ENCODE measurements at regions not wholly inside any gene's neighbourhood (a gene's known extent, or its start where the extent isn't known, plus 50 kb on each side); places are given as distances from the start of the nearest gene placed in this dataset.
"Not testable (repeated sequence)": the region's sequence is repeated elsewhere in the genome, so short reads cannot be mapped to it uniquely, and the experiment has no call there.

GRCh38 chr3:5638550-5638949 lies 451.0 kb downstream of the EDEM1 start:
- no peak for DNase-seq

- DNase-seq = no peak
Measured at GRCh38 chr3:5644773-5645670, 457.5 kb downstream of the EDEM1 start.

- no peak for DNase-seq
Measured at GRCh38 chr3:5645692-5646410, 458.3 kb downstream of the EDEM1 start.

- DNase-seq = no peak
Measured at GRCh38 chr3:5650303-5650702, 462.8 kb downstream of the EDEM1 start.

DNA sequence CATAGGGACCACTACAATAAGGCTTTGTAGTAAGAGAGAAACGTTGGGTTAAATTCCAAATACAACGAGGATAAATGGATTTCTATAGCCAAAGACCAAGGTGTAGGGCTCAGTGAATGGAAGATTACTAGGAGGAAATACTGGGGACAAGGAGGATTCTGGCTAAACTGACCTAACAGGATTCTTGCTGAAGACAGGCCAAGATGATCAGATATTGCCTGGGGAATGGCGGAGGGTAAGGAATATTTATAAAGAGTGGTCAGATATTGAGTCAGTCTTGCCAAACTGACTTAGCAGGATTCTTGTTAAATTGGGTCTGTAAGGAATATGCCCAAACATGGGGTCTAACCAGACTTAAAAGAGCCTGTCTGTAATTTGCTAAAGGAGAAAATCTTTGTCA lies 463.8 kb downstream of the EDEM1 start:
- no peak for DNase-seq

DNA sequence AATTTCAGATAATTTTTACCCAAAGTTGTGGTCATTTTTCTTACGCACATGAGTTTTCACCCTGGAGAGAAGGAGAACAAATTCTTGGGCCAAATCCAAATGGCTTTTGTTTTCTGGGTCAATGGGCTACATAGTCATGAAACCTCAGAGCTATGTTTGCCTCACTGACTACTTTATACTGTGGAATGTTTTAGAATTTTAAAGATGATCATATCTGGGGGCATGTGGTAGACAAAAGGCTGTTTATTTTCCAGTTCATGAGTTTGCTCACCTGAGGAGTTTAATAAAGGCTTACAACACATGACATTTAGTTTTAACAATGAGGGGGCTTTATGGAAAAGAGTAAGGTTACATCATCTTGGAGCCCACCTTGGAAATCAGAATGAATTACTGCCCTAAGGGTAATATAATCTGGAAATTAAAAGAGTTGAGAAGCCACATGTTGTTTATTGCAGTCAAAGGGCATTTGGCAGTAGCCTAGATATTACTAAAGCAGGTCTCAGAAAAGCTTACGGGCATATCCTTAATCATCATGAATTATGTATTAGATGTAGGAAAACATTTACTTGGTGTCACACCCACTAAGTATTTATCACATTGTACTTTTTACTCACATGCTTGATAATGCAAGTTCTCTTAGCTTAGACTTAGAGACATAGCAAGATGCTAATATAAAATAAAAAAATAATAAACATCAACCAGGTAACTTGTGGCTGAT lies 466.1 kb downstream of the EDEM1 start:
- DNase-seq = no peak

GRCh38 chr3:5657106-5657505 lies 469.6 kb downstream of the EDEM1 start:
- DNase-seq = no peak

GRCh38 chr3:5663601-5664000 lies 476.1 kb downstream of the EDEM1 start:
- no peak for DNase-seq

DNA sequence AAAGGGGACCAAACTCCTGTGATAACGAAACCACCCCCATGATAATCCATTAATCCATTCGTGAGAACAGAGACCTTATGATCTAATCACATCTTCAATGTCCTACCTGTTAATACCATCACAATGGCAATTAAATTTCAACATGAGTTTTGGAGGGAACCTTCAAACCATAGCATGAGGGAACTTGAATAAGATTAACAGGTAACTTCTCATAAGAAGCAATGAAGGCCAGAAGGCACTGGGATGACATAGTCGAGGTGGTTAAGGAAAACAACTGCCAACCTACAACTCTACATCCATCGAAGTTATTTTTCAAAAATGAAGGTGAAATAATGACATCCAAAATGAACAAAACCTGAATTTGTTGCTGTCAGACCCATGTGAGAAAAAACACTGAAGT lies 478.9 kb downstream of the EDEM1 start:
- no peak for DNase-seq

DNA sequence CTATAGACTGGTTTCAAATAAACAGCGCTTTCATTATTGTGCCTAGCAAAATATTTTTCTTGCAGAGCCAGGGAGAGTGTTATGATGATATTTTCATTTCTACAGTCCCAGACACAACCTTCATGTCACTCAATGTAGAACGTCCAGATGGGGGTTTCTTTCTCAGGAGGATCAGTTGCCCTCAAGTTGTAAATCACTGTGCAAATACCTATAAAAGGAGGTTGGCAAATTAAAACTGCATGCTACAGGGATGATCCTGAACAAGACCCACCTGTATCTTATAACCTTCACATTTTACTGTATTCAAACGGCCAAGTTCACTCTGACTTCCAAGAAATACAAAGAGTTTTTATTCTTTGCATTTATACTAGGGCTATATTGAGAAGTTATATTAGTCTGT lies 486.0 kb downstream of the EDEM1 start:
- no peak for DNase-seq

DNA sequence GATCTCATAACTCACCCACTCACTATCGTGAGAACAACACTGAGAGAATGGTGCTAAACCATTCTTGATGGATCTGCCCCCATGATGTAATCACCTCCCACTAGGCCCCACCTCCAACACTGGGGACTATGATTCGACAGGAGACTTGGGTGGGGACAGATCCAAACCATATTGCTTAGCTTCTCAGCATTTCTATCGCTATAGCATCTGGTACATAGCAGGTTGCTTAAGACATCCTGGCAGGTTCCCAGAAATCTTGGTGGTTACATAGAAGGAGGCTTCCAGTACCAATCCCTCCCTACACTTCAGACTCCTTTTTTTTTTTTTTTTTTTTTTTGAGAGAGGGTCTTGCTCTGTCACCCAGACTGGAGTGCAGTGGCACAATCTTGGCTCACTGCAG lies 487.8 kb downstream of the EDEM1 start:
- no peak for DNase-seq

DNA sequence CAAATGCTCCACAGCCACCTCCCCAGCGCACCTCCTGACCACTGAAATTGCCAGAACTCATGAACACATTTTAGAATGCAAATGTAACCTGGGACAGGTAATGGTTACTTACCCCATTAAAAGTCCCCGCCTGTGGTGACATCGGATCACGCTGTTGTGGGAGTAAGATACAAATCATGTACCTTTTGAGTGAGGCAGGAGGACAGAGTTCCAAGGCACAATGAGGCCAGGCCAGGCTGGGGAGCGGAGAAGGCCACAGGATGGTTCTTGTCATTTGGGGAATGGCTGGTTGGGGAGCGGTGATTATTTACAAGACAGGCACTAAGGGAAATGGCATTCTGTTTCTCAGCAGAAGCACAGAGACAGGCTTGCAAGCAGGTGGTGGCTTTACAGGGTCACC lies 490.0 kb downstream of the EDEM1 start:
- no peak for DNase-seq

DNA sequence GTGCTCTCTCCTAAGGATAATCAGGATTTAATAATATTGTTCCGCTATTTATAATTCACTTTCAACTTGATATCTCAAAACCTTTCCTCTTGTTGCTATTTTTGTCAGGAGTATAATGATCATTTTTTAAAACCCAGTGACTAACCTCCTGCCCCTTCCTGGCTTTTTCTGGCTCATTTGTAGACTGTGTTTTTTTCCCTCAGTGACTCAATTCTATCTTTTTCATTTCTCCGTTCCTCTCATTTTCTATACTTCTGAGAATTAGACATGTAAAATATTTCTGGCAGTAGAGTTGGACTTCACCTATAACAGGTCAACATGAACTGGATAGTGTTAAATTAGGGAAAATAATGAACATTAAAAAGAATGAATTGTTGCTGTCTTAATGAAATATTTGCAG lies 490.7 kb downstream of the EDEM1 start:
- DNase-seq = no peak

DNA sequence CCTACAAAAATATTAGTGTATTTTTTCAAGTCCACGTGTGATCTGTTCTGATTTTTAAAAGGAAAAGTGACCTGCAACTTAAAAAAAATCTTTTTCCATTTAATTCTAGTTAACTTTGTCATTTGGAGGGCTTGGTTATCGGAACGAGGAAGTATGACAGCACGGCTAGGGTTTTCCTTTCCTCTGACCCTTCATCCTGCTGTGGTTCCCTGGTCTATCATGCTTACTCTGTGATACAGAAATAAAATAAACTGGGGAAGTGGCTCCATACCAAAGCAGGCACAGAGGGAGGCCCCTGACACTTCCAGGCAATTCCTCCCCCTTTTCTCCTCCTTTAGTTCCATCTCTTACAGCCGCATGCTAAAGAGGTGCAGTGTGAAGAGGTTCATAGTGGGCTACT lies 491.3 kb downstream of the EDEM1 start:
- DNase-seq = no peak

DNA sequence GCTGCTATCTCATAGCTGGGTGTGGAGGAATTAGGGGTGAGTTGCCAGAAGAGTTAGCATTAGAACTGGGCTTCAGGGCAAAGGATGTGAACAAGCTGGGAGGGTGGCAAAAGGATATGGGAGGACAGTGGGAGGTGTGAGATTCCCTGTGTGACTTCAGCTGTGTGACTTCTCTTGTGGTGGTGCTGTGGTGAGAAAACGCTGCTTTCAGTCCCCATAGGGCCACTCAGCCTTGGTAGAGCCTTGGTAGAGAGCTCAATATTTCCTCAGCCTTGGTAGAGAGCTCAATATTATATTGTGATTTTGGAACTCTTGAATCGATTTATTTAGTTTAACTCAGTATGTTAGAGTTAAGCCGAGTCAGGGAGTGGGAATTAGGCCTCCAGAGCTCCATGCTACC lies 499.7 kb downstream of the EDEM1 start:
- DNase-seq = no peak

- DNase-seq = no peak
Measured at GRCh38 chr3:5690490-5690889, 503.0 kb downstream of the EDEM1 start.

- no peak for DNase-seq
Measured at GRCh38 chr3:5690904-5691532, 503.5 kb downstream of the EDEM1 start.

DNA sequence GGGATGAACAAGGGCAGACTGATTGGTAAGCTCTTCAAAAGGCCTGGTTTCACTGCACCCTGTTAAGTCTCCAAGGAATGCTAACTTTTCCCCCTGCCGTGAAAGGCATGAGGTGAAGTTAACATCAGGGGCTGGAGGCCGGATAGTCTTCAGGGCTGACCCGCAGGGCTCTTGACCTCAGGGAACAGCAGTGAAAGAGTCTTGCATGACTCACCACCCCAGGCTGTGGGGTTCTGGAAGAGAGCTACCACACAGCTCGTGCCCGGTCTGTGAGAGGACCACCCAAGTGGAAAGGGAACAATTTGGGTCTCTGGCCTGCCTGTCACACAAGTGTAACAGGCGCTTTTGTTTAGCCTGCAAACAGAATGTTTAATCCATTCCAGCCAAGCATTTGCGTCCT lies 504.9 kb downstream of the EDEM1 start:
- no peak for DNase-seq

DNA sequence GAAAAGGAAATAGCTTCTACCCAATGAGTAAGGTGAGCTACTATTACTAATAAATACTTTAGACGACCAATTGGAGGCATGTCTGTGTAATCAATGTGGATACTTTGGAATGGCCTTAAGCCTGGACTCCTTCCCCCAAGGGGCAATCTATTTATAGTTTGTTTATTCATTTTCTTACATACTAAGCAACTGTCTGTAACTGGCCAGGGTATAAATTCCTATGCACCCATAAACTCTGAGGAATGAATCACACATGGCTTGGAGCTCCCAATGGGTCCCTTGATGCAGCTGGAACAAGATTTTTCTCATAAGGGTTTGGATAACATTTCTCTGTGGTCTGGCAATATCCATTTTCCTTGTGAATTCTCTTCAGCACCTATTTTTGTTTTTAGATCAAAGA lies 506.8 kb downstream of the EDEM1 start:
- no peak for DNase-seq

GRCh38 chr3:5698851-5699250 lies 511.3 kb downstream of the EDEM1 start:
- DNase-seq = no peak

DNA sequence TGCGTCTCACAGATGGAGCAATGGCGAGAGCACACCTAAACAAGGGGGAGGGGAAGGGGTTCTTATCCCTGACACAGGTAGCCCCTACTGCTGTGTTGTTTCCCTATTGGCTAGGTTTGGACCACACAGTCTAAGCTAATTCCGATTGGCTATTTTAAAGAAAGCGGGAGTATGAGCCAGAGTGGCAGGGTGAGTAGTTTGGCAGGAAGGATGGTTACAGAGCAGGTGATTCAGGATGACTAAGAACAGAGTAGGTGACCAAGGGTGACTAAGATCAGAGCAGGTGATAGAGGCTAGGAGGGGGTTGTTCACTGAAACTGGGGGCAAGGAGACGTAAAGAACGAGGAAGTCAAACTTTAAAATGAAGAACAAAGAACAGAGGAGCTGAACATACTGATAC lies 511.8 kb downstream of the EDEM1 start:
- DNase-seq = no peak

DNA sequence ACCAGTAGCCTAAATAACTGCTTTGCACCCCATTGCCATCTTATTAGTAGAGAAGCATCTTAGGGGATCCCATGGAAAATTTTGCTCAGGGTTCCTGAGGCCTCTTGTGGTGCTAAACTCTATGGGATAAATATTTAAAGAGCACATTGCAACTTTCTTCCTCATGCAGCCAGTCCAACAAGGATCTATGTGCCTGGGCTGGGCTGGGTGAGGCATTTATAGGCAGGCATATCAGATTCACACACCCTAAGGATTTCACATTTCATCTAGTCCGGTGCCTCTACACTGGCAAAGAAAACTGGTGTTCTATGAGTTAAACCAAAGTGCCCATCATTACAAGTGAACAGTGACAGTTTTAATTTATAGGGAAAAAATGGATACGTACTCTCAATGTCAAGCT lies 512.3 kb downstream of the EDEM1 start:
- DNase-seq = no peak

DNA sequence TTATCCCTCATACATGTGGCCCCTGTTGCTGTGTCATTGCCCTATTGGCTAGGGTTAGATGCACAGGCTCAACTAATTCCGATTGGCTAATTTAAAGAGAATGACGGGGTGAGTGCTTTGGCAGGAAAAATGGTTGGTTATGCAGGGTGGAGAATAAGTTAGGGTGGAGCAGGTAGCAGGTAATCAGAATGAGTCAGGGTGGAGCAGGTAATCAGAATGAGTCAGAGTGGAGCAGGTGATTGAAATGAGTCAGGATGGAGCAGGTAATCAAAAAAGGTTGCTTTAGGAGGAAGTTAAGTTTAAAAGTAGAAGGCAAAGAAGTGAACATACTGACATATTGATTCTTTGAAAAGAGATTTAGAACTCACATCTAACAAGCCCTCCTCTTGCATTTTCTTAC lies 513.5 kb downstream of the EDEM1 start:
- not testable (repeated sequence) for DNase-seq
